HG03025 (cell line): ENCODE measurements at regions not wholly inside any gene's neighbourhood (a gene's known extent, or its start where the extent isn't known, plus 50 kb on each side); places are given as distances from the start of the nearest gene placed in this dataset.
"Not testable (repeated sequence)": the region's sequence is repeated elsewhere in the genome, so short reads cannot be mapped to it uniquely, and the experiment has no call there.

Experiments used
- ATAC-seq: cut with Tn5 transposase; IDR thresholded peaks from one replicate; pipeline ENCODE4 v1.9.1; 2021; ENCODE audit warnings: mild to moderate bottlenecking, moderate library complexity; ENCODE audit not compliant: unreplicated experiment, low FRiP score

DNA sequence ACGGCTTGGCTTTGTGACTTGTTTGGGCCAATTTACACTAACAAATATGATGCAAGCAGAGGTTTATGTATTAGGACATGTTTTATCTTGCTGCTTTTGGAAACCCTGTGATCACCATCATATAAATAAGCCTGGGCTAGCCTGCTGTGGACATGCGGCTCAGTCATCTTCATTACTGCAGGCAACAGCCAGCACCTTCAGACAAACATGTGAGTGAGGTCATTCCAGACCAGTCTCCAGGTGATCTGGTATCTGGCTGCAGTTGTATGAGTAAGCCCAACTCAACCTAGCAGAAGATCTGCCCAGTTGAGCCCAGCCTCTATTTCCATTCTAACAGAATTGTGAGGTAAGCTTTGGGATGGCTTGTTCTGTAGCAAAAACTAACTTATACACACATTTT, 254.6 kb upstream of the ATP5MC3 start:
- ATAC-seq = no peak

GRCh38 chr2:175435012-175435411, 253.5 kb upstream of the ATP5MC3 start:
- no peak for ATAC-seq

- no peak for ATAC-seq
Measured at GRCh38 chr2:175432793-175433192, 251.3 kb upstream of the ATP5MC3 start.

GRCh38 chr2:175432021-175432420, 250.5 kb upstream of the ATP5MC3 start:
- no peak for ATAC-seq

DNA sequence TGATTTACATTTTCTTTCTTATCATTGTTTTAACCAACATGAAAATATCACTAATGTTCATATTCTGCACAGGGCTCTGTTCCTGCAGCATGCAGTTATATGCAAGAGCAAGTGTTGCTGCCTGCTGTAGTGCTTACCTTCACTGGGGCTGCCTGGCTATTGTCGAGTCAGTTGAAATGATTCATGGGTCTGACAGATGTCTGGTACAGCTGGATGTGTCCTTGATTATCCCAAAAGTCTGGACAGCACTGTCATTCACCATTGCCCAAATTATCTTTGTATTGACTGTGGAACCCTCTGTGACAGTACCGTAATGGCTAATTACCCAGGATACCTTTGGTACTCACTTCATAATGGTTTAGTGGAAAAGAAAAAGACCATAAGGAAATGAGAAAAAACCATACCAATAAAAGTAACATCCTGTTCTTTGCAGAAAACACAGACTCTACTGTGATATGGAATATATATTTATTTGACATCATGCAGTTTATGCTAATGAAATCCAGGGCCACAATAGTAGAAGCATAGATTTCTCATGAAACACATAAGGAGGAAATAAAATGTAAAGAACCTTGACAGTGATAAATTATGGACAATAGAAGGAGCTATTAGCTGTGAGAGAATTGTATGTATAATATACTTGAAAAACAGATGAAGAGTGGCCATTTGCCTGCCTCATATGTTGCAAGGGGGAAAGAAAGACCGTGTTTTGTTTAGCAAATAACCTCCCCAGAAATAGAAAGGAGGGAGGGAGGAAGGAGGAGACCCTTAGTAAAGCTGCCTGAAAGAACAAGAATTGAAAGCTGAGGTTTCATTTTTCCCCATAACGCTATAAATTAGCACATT, 249.8 kb upstream of the ATP5MC3 start:
- no peak for ATAC-seq

- no peak for ATAC-seq
Measured at GRCh38 chr2:175430236-175430635, 248.7 kb upstream of the ATP5MC3 start.

DNA sequence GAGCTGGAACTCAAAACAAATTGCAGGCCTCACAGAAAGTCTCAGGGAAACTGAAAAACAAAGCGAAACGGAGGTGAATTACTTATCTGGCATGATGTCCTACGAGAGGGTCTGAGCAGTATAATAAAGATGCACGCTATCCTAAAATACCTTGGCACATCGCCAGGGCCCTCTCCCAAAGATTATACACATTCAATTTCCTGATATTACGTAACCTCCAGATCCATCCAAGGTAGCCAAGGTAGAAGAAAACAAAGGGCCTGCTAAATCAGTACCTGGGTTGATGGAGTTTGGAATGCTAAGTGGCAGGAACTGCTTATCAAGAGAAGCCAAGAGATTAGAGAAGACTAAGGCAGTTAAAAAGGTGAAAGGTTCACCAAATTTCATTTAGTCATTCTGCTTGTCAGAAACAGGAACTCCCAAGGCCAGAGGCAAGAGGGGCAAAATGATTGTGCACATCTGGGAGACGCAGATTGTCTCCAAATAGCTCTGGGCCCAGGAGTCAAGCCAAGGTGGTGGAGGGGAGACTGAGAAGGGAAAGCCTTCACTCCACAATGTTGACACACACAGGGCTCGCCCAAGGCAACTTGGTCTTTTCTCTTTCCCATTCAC, 236.8 kb upstream of the ATP5MC3 start:
- ATAC-seq = no peak

DNA sequence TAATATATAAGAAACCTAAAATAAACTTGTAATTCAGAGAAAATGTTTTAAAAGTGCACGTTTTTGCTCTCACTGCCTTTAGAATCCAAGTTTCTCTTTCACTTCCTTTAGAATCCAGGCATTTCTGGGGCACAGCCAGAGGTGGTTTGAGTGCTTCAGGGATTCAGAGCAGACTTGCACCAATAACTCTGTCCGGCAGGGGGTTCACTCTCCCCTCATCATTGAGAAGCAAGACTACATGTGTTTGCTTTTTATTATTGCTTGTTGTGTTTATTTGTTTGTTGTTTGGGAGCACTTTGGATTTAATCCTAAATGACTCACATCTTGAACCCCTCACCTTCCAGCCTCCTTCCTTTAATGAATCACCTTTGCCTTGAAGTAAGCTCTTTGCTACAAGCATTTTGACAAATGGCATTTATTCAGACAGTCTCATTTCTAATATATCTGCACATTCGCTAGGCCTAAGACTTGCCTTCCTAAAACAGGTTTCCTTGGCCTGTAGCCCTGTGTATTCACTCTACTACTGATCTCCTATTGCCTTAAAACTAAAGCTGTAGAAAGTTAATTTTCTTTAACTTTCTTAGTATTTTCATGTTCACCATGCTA, 233.5 kb upstream of the ATP5MC3 start:
- no peak for ATAC-seq

DNA sequence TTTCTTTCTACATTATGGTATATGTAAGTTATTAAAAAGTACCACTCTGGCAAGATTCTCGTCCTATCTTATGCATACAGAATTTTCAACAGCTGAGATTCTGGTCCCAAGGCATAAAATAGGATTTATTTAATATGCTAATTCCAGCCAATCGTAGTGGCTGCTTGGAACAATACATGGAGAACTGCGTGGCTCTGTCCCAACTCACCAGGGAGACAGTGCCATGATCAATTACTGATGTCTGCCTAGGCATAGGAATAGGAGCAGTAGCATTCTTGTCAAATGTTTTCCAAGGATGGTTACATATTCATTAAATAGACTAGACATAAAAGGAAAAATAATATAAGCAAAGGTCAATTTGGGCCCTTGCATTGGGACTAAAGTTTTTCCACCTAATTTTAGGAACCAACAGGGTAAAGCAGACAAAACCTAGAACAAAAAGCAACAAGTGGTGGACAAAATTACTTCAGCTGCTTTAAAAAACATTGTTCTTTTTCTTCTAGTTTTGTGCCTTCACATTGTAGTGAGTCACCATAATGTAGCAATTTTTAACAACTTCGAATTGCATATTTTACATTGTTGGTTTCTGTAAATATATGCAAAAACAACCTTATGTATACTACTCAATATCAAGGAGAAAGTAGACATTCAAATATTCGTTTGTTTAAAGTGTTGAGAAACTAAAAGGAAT, 232.8 kb upstream of the ATP5MC3 start:
- ATAC-seq = no peak

DNA sequence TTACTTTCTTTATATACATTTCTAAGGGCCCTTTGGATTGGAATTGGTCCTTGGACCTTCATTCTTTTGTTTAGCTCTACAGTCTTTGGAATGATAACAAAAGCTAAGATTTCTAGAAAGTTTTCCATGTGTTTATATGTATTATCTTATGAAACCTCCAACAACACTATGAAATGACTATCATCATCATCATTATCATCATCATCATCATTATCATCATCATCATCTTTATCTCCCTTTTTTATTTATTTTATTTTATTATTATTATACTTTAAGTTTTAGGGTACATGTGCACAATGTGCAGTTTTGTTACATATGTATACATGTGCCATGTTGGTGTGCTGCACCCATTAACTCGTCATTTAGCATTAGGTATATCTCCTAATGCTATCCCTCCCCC, 229.4 kb upstream of the ATP5MC3 start:
- not testable (repeated sequence) for ATAC-seq

DNA sequence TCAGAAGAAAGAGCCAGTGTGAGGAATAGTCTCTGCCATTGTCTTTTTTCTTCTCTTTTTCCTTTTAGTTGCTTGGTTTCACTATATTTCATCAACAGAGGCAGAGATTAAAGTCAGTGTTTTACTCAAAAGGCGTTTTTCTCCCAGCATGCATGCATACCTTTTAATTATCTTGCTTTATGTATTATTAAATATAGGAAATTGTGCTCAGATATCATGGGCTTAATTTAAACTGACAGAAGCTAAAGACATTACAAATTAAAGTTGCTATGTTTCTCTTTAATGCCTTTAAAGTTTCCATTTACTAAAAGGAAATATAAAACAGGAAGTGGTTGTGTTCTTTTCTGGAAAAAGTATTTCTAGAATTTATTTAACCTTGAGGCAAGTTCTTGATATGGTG, 223.3 kb upstream of the ATP5MC3 start:
- no peak for ATAC-seq

GRCh38 chr2:175403599-175404221, 222.2 kb upstream of the ATP5MC3 start:
- no peak for ATAC-seq

DNA sequence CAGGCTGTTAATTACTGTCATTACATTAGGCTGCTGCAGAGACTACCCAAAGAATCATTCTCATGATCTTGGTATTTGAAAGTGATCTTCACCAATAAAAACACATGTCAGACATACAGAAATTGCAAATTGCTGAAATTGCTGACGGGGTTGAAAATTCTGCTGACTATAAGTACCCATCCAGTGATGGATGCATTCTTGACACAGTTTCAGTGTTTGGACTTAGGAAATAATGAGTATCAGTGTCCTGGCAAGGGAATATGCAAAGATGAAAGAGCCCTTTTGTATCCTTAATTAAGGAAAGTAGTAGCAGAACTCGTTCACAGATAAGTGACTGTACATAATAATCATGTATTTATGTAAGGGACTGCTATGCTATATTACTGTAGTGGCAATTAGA, 221.1 kb upstream of the ATP5MC3 start:
- ATAC-seq = no peak

DNA sequence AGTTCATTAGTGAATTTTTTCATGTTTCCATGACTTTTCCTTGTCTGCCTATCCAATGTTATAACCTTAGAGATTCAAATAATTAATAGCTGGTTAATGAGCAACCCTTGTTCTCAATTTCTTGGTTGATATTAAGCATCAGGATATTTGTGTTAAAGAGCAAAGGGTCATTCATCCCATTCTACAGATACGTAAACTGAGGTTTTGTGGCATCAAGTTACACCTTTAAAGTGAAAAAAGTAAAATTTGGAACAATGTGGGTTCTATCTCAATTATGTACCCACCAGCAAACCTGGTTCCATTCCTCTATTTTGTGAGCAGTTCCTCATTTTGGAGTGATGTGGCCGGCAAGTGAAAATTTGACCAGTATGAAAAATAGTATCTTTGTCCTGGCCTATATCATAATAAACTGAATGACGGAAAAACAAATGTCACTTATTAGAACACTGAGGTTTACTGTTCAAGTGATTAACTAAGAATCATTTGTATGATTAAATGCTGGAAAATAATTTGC, 220.5 kb upstream of the ATP5MC3 start:
- no peak for ATAC-seq

DNA sequence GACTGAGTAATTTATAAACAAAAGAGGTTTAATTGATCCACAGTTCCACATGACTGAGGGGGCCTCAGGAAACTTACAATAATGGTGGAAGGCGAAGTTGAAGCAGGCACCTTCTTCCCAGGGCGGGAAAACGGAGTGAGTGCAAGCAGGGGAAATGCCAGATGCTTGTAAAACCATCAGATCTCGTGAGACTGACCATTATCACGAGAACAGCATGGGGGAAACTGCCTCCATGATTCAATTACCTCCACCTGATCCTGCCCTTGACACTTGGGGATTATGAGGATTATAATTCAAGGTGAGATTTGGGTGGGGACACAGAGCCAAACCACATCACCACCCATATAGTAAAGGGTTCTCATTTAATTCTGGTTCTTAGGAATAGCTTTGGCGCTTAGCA, 219.5 kb upstream of the ATP5MC3 start:
- no peak for ATAC-seq

- ATAC-seq = no peak
Measured at GRCh38 chr2:175399326-175399725, 217.8 kb upstream of the ATP5MC3 start.

GRCh38 chr2:175398848-175399247, 217.3 kb upstream of the ATP5MC3 start:
- no peak for ATAC-seq

- ATAC-seq = no peak
Measured at GRCh38 chr2:175396696-175397095, 215.2 kb upstream of the ATP5MC3 start.

- ATAC-seq = no peak
Measured at GRCh38 chr2:175393851-175394250, 212.3 kb upstream of the ATP5MC3 start.

- no peak for ATAC-seq
Measured at GRCh38 chr2:175383286-175383685, 201.8 kb upstream of the ATP5MC3 start.

GRCh38 chr2:175373729-175374128, 192.2 kb upstream of the ATP5MC3 start:
- ATAC-seq = no peak
